ENCODE measurements at regions not wholly inside any gene's neighbourhood (a gene's known extent, or its start where the extent isn't known, plus 50 kb on each side); places are given as distances from the start of the nearest gene placed in this dataset.

- no peak for TF ChIP-seq ZBTB33 (CRISPR knock-in tag; IDR thresholded peaks at IDR 0.05)
- no peak for TF ChIP-seq RHOXF2B (CRISPR knock-in tag; conservative IDR thresholded peaks at IDR 0.05)
- TF ChIP-seq SNAPC5 (CRISPR knock-in tag; IDR thresholded peaks at IDR 0.05) = no peak
- TF ChIP-seq BDP1 (IDR thresholded peaks at IDR 0.05; ENCODE audit: insufficient read depth, insufficient read length) = no peak
- no peak for TF ChIP-seq U2AF2 (optimal IDR thresholded peaks at IDR 0.05; ENCODE audit: low read depth, low read length)
- no peak for TF ChIP-seq TEAD1 (CRISPR knock-in tag; IDR thresholded peaks at IDR 0.05)
- TF ChIP-seq CEBPG (CRISPR knock-in tag; IDR thresholded peaks at IDR 0.05) = no peak
- no peak for TF ChIP-seq CEBPG (tag; conservative IDR thresholded peaks at IDR 0.05 in 1 of 2, IDR thresholded peaks at IDR 0.05 in 1 of 2)
- TF ChIP-seq ESRRA (IDR thresholded peaks at IDR 0.05; ENCODE audit: borderline replicate concordance, low read depth) = no peak
- no peak for TF ChIP-seq ZNF143 (CRISPR knock-in tag; IDR thresholded peaks at IDR 0.05)
- no peak for TF ChIP-seq NR2C1 (IDR thresholded peaks at IDR 0.05)
- TF ChIP-seq NR2C1 (tag; IDR thresholded peaks at IDR 0.05) = no peak
These were observed 108.8 kb upstream of the PIEZO2 start (continued) for GRCh38 chr18:11258039-11258610.

Data from K562 (cell line).